ENCODE measurements at regions not wholly inside any gene's neighbourhood (a gene's known extent, or its start where the extent isn't known, plus 50 kb on each side); places are given as distances from the start of the nearest gene placed in this dataset.

DNA sequence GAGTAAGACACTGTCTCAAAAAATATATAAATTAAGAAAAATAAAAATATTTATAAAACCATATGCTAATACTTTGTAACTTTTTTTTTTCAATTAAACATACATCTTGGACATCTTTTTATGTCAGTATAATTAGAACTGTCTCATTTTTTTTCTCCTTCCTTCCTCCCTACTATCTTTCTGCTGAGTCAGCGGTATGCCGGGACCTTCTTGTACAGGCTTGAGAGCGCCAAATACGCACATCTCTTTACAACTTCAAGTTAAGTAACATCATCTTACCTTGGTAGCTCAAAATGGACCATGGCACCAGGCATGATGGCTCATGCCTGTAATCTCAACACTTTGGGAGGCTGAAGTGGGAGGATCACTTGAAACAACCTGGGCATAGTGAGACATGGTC, 153.4 kb downstream of the FAM161A start:
- no peaks in the 10 kb centered on the region for H3K9me3 ChIP-seq (ENCODE audit: control insufficient read depth, low read length)
- DNase-seq (ENCODE audit: low read depth): no peak
- H3K27me3 ChIP-seq (replicated peaks; ENCODE audit: control insufficient read depth, insufficient read depth, low read length): no peaks in the 10 kb centered on the region
- peaks cover 3% of the 10 kb centered on the region for H3K4me1 ChIP-seq (ENCODE audit: control insufficient read depth, insufficient read depth, low read length)
- H3K9ac ChIP-seq (ENCODE audit: low read length): no peak overlapping the region
- no peak overlapping the region for H3K4me3 ChIP-seq (ENCODE audit: low read length)
- H3K36me3 ChIP-seq (ENCODE audit: control insufficient read depth, insufficient read depth, low read length, severe bottlenecking): no peaks in the 10 kb centered on the region

DNA sequence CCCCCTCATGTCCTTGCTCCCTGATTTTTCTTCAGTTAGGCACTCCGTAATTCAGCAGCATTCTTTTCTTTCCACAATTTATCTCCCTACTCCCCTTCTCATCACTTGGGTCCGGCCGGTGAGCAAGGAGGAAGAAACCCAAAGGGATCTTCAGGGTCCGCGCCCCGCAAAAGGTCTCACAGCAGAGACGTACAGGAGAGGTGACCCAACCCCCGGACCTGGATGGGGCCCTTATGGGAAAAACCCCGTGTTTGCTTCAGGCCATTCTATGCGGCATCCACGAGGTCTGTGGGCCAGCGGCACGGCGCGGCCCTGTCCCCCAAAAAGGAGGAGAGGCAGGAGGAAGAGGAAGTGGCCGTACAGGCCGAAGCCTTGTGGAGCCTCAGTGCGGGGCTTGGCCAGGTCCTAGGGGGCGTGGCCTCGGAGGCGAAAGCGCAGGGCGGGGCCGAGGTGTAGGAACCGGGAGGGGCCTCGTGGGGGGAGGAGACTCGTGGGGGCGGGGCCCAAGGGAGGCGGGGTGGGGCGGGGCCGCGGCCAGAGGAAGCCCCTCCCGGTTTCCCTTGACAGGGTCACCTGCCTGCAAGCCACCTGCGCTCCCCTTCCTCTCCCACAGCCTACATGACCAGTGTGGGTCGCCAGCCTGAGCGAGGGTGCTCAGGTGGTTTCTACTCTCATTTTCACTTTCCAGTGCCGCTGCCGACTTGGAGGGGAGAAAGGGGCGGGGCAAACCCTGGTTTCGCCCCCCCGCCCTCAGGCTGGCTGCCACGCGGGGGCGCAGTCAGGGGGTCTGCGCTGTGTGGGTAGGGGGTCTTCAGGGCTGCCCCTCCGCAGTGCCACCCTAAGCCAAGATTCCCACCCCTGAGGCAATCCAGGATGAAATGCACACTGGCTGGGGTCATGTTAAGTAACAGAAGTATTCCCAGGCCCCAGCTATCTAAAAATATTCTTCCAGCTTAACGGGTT, 156.4 kb upstream of the XPO1 start:
- Histone ChIP-seq H3K4me3 (ENCODE audit: low read length) (peak overlapping the region; percentile 93), H3K4me1 (ENCODE audit: control insufficient read depth, insufficient read depth, low read length) (peaks cover 12% of the 10 kb centered on the region), H3K9me3 (ENCODE audit: control insufficient read depth, low read length) (no peaks in the 10 kb centered on the region), H3K36me3 (ENCODE audit: control insufficient read depth, insufficient read depth, low read length, severe bottlenecking) (no peaks in the 10 kb centered on the region), H3K9ac (ENCODE audit: low read length) (peak overlapping the region; percentile 89), H3K27me3 (replicated peaks; ENCODE audit: control insufficient read depth, insufficient read depth, low read length) (no peaks in the 10 kb centered on the region)
- peak; percentile 98 for DNase-seq (ENCODE audit: low read depth)

DNA sequence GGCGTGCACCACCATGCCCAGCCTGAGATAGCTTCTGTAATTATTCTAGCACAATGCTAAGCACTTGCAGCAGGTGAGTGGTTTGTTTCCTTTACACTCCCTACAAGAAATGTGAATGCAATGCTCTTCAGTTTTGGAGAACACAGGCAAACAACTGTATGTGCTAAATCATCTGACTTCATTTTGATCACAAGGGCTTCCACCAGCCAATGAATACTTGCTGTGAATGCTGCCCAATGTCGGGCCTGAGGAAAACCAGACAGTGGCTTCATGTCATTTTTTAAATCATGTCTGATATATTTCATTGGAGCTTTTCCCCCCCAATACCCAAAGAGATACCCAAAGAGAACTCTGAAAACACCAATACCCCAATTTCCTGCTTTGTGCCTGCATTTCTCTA, 155.6 kb upstream of the XPO1 start:
- Histone ChIP-seq H3K4me1 (ENCODE audit: control insufficient read depth, insufficient read depth, low read length) (peaks cover 16% of the 10 kb centered on the region), H3K9ac (ENCODE audit: low read length) (peak overlapping the region; percentile 89), H3K27me3 (replicated peaks; ENCODE audit: control insufficient read depth, insufficient read depth, low read length) (no peaks in the 10 kb centered on the region), H3K36me3 (ENCODE audit: control insufficient read depth, insufficient read depth, low read length, severe bottlenecking) (no peaks in the 10 kb centered on the region), H3K4me3 (ENCODE audit: low read length) (peak overlapping the region; percentile 93), H3K9me3 (ENCODE audit: control insufficient read depth, low read length) (no peaks in the 10 kb centered on the region)
- no peak for DNase-seq (ENCODE audit: low read depth)

DNA sequence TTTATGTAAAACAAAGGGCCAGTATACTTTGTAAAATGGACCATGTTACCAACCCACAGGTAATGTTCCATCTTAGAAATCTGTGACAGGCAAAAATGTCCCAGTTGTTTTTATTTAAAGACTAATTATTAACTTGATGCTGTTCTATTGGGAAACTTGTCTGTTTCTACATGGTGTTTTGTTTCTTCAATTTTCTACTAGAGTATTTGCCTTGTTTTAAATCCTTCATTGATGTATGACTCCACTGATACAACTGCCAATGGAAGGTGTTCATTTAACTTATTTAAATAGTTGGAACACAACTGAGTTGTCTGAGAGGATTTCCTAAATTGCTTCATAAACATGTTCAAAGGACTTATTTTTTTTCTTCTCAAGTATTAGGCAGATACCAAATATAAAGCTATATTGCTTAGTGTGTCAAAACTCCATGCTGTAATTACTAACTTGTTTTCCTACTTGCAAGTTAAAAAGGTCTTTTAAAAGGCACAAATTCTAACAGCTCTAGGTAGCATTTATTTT, 152.0 kb upstream of the XPO1 start:
- Histone ChIP-seq H3K4me1 (ENCODE audit: control insufficient read depth, insufficient read depth, low read length) (peaks cover 13% of the 10 kb centered on the region), H3K9me3 (ENCODE audit: control insufficient read depth, low read length) (no peaks in the 10 kb centered on the region), H3K4me3 (ENCODE audit: low read length) (peak overlapping the region; percentile 61), H3K36me3 (ENCODE audit: control insufficient read depth, insufficient read depth, low read length, severe bottlenecking) (no peaks in the 10 kb centered on the region), H3K9ac (ENCODE audit: low read length) (no peak overlapping the region), H3K27me3 (replicated peaks; ENCODE audit: control insufficient read depth, insufficient read depth, low read length) (no peaks in the 10 kb centered on the region)
- no peak for DNase-seq (ENCODE audit: low read depth)

DNA sequence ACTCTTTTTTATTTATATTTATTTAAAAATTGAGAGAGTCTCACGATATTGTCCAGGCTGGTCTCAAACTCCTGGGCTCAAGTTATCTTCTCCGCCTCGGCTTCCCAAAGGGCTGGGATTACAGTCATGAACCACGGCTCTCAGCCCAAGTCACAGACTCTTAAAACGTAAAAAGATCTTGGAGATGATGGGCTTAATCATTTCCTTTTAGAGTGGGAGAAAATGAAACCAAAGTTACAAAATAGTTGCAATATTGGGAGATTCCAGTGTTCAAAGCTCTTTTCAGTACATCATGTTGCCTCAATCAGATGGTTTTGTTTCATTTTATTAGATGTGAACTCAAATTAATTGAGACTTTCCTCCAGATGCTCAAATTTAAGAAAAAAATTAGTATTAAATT, 151.4 kb upstream of the XPO1 start:
- peak; percentile 16 for DNase-seq (ENCODE audit: low read depth)
- no peaks in the 10 kb centered on the region for H3K27me3 ChIP-seq (replicated peaks; ENCODE audit: control insufficient read depth, insufficient read depth, low read length)
- H3K4me1 ChIP-seq (ENCODE audit: control insufficient read depth, insufficient read depth, low read length): peaks cover 10% of the 10 kb centered on the region
- H3K4me3 ChIP-seq (ENCODE audit: low read length): peak overlapping the region; percentile 61
- H3K36me3 ChIP-seq (ENCODE audit: control insufficient read depth, insufficient read depth, low read length, severe bottlenecking): no peaks in the 10 kb centered on the region
- no peaks in the 10 kb centered on the region for H3K9me3 ChIP-seq (ENCODE audit: control insufficient read depth, low read length)
- H3K9ac ChIP-seq (ENCODE audit: low read length): peak overlapping the region; percentile 5

DNA sequence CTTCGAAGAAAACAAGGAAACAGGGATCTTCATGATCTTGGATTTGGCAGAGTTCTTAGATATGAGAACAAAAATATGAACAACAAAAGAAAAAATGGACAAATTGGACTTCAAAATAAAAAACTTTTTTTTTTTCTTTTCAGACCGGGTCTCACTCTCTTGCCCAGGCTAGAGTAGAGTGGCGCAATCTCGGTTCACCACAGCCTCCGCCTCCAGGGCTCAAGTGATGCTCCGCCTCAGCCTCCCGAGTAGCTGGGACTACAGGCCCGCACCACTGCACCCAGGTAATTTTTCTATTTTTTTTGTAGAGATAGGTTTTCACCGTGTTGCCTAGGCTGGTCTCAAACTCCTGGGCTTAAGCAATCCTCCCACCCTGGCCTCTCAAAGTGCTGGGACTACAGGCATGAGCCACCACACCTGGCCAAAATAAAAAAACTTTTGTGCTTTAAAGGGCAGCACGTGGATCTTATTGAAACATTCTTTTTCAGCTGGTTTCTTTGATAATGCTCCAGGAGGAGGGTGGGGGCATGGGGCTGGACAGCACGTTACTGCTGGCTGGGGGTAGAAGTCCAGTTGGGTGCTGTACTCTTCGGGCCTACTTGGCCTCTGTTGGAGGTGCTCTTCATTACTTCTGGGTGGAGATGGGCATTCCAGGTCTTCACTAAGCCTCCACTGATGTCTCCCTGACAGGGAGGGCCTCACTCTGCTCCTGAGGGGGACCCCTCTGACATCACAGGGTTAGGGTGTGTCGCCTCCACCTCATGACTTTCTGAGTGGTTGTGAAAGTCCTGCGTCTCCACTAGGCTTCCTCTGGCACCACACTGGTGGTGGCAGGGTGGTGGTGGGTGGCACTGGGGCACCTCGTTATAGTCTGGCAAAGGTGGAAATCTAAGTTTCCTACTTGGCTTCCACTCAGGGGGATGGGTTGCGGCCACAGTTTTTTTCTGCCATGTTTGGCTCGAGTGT, 150.5 kb upstream of the XPO1 start:
- H3K27me3 ChIP-seq (replicated peaks; ENCODE audit: control insufficient read depth, insufficient read depth, low read length): no peaks in the 10 kb centered on the region
- no peaks in the 10 kb centered on the region for H3K9me3 ChIP-seq (ENCODE audit: control insufficient read depth, low read length)
- H3K9ac ChIP-seq (ENCODE audit: low read length): no peak overlapping the region
- H3K4me3 ChIP-seq (ENCODE audit: low read length): peak overlapping the region; percentile 61
- H3K36me3 ChIP-seq (ENCODE audit: control insufficient read depth, insufficient read depth, low read length, severe bottlenecking): no peaks in the 10 kb centered on the region
- no peak for DNase-seq (ENCODE audit: low read depth)
- H3K4me1 ChIP-seq (ENCODE audit: control insufficient read depth, insufficient read depth, low read length): peaks cover 4% of the 10 kb centered on the region

DNA sequence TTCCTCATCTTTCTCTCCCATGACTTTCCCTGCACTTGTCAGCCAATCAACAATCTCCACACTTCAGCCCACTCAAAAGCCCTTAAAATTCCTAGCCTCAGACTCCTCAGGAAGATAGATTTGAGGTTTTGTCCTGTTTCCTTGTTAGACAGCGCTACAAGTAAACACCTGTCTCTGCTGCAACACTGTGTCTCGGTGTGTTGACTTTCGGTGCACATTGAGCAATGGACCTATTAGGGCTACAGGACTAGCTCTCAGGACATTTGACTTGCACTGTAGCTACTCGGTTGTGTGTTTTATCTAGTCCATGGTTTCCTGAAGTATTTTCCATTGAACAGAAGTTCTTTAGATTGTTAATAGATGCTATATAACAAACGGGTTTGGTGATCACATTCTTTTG, 140.9 kb upstream of the XPO1 start:
- DNase-seq (ENCODE audit: low read depth): no peak
- Histone ChIP-seq H3K4me3 (ENCODE audit: low read length) (no peak overlapping the region), H3K27me3 (replicated peaks; ENCODE audit: control insufficient read depth, insufficient read depth, low read length) (no peaks in the 10 kb centered on the region), H3K36me3 (ENCODE audit: control insufficient read depth, insufficient read depth, low read length, severe bottlenecking) (no peaks in the 10 kb centered on the region), H3K9me3 (ENCODE audit: control insufficient read depth, low read length) (peaks cover 16% of the 10 kb centered on the region), H3K4me1 (ENCODE audit: control insufficient read depth, insufficient read depth, low read length) (no peaks in the 10 kb centered on the region), H3K9ac (ENCODE audit: low read length) (no peak overlapping the region)

DNA sequence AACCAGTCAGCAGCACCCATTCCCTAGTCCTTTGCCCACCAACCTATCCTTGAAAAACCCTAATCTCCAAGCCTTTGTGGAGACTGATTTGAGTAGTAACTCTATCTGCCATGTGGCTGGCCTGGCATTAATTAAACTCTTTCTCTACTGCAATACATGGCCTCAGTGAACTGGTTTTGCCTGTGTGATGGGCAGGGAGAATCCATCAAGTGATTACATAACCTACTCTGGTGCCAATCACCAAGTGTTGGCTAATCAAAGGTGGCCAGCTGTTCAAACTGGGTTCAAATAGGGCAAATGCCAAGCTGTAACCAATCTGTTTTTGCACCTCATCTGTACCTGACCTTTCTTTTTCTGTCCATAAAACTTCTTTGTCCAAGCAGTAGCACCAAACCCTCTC, 139.8 kb upstream of the XPO1 start:
- no peak overlapping the region for H3K4me3 ChIP-seq (ENCODE audit: low read length)
- H3K9ac ChIP-seq (ENCODE audit: low read length): no peak overlapping the region
- DNase-seq (ENCODE audit: low read depth): no peak
- no peaks in the 10 kb centered on the region for H3K4me1 ChIP-seq (ENCODE audit: control insufficient read depth, insufficient read depth, low read length)
- H3K36me3 ChIP-seq (ENCODE audit: control insufficient read depth, insufficient read depth, low read length, severe bottlenecking): no peaks in the 10 kb centered on the region
- peaks cover 16% of the 10 kb centered on the region for H3K9me3 ChIP-seq (ENCODE audit: control insufficient read depth, low read length)
- no peaks in the 10 kb centered on the region for H3K27me3 ChIP-seq (replicated peaks; ENCODE audit: control insufficient read depth, insufficient read depth, low read length)

DNA sequence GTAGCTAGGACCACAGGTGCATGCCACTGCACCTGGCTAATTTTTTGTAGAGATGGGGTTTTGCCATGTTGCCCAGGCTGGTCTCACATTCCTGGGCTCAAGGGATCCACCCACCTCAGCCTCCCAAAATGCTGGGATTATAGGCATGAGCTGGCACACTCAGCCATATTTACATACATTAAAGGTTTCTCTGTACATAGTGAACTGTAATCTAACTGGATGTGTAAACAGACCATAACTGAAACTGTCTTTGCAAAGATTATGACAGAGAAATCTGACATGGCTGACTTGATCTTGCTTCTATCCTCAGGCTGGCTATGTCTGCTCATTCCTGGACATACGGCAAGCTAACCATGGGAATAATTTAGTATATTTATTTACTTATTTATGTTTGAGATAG, 139.2 kb upstream of the XPO1 start:
- Histone ChIP-seq H3K9me3 (ENCODE audit: control insufficient read depth, low read length) (peaks cover 16% of the 10 kb centered on the region), H3K27me3 (replicated peaks; ENCODE audit: control insufficient read depth, insufficient read depth, low read length) (no peaks in the 10 kb centered on the region), H3K9ac (ENCODE audit: low read length) (no peak overlapping the region), H3K36me3 (ENCODE audit: control insufficient read depth, insufficient read depth, low read length, severe bottlenecking) (no peaks in the 10 kb centered on the region), H3K4me3 (ENCODE audit: low read length) (no peak overlapping the region), H3K4me1 (ENCODE audit: control insufficient read depth, insufficient read depth, low read length) (peaks cover under 1% of the 10 kb centered on the region)
- no peak for DNase-seq (ENCODE audit: low read depth)

DNA sequence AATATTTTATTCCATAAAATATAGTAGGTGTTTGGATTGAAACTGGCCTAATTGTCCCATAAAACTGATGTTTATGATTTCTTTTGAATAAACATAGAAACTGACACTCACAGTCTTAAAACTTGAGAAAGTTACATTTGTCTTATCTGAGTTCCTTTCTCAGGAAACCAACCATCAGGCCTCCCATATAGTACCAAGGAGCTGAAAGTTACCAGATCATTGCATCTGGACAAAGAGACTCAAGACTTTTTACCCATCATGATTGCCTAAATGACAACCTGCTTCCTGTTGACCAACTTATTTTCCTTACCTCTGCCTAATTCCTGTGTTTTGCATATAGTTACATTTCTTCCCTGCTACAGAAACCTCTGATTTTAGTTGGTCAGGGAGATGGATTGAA, 137.0 kb upstream of the XPO1 start:
- Histone ChIP-seq H3K9ac (ENCODE audit: low read length) (no peak overlapping the region), H3K36me3 (ENCODE audit: control insufficient read depth, insufficient read depth, low read length, severe bottlenecking) (no peaks in the 10 kb centered on the region), H3K4me3 (ENCODE audit: low read length) (no peak overlapping the region), H3K9me3 (ENCODE audit: control insufficient read depth, low read length) (peaks cover 16% of the 10 kb centered on the region), H3K4me1 (ENCODE audit: control insufficient read depth, insufficient read depth, low read length) (peaks cover 19% of the 10 kb centered on the region), H3K27me3 (replicated peaks; ENCODE audit: control insufficient read depth, insufficient read depth, low read length) (no peaks in the 10 kb centered on the region)
- no peak for DNase-seq (ENCODE audit: low read depth)
